ENCODE measurements at regions not wholly inside any gene's neighbourhood (a gene's known extent, or its start where the extent isn't known, plus 50 kb on each side); places are given as distances from the start of the nearest gene placed in this dataset.

DNA sequence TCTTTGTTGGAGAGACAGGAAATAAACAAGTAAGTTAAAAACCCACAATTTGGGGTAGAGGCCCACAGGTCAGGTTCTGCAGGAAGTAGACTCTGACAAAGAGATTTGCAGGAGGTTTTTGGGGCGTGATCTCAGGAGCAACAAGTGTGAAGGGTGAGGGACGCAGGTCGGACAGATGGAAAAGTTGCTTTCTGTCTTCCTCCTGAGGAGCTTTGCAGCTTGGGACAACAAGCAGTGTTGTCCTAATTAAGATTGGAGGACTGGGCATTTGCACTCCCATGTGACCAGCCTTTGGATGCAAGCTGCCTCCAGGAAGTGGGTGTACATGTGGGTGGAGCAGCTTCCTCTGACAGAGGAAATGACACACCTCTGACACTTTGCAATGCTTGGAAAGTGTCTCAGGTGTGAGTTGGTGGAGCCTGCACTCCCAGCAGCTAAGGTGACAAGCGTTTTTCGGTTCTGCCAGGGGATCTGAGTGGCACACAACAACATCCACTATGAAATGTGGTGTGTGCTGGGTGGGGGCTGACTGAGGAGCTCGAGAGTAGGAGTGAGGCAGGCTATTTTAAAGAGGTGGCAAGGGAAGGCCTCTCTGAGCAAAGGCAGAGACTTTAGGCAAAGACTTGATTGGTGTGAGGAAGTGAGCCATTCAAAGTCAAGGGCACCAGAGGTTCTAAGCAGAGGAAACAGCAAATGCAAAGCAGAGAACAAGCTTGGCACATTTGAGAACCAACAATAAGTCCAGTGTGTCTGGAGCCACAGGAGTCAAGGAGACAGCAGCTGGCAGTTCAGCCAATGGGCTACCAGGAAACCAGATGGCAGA lies 339.8 kb upstream of the GATB start:
- Histone ChIP-seq H3K36me3 (ENCODE audit: insufficient read depth, low read length) (no peaks in the 10 kb centered on the region), H3K79me2 (ENCODE audit: insufficient read depth, low read depth, low read length) (no peaks in the 10 kb centered on the region), H3K27ac (ENCODE audit: low read depth, low read length, poor library complexity, severe bottlenecking) (no peak overlapping the region), H3K4me1 (ENCODE audit: insufficient read depth, low read length, poor library complexity, severe bottlenecking) (peaks cover 12% of the 10 kb centered on the region), H3K9me2 (ENCODE audit: insufficient read depth, low read length) (no peaks in the 10 kb centered on the region), H3K4me2 (ENCODE audit: low read length) (peak overlapping the region; percentile 39), H3K9me3 (ENCODE audit: low read length) (no peaks in the 10 kb centered on the region), H4K20me1 (ENCODE audit: insufficient read depth, low read length) (no peaks in the 10 kb centered on the region), H3K4me3 (ENCODE audit: low read depth, low read length, poor library complexity, severe bottlenecking) (no peak overlapping the region), H2AFZ (ENCODE audit: low read length) (peak overlapping the region; percentile 68)
- POLR2A ChIA-PET = interaction anchor here (0.6 kb wide), 1 partner anchor 222 kb away, joined by 5 read pairs; no protein-coding TSS in a partner anchor
- CTCF ChIA-PET (ENCODE audit: unreplicated experiment) = interaction anchor here (0.8 kb wide), 1 partner anchor 11 kb away, joined by 3 read pairs; no protein-coding TSS in a partner anchor
- peak; percentile 44 for DNase-seq (ENCODE audit: low spot score)
- intact Hi-C loops (cut with micrococcal nuclease; ENCODE audit: unreplicated experiment) = no loop called here
- BruUV-seq (replicated peaks) = no TSS peak
- TF ChIP-seq CTCF (conservative IDR thresholded peaks at IDR 0.05; ENCODE audit: low read length) = no peak
- TF ChIP-seq EZH2phosphoT487 (IDR thresholded peaks at IDR 0.05; ENCODE audit: borderline replicate concordance, low read depth, low read length) = no peak

DNA sequence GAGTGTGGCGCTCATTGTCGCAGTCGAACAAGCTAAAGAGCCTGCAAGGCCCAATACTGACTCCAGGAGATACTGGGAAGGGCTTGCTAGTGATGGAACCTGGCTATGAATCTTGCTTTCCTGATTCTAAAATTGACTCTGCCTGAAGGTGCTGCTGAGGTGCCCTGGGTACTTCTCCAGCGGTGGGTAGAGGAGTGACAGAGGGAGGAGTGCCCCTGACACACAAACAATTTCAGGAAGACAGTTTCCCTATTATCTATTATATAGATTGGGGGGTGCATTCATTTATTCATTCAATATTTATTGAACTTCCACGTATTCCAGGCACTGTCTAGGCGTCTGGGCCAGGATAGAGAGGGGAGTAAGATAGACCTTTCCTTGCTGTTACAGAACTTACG lies 339.2 kb upstream of the GATB start:
- POLR2A ChIA-PET = no interaction called here
- no peaks in the 10 kb centered on the region for H3K9me2 ChIP-seq (ENCODE audit: insufficient read depth, low read length)
- H3K79me2 ChIP-seq (ENCODE audit: insufficient read depth, low read depth, low read length) = no peaks in the 10 kb centered on the region
- no peaks in the 10 kb centered on the region for H4K20me1 ChIP-seq (ENCODE audit: insufficient read depth, low read length)
- peak overlapping the region; percentile 68; the same call in 1 of the 2 replicates for H2AFZ ChIP-seq (ENCODE audit: low read length)
- BruUV-seq (replicated peaks) = no TSS peak
- peak overlapping the region; percentile 39; the same call in 1 of the 2 replicates for H3K4me2 ChIP-seq (ENCODE audit: low read length)
- CTCF ChIA-PET (ENCODE audit: unreplicated experiment) = interaction anchor here (0.8 kb wide), 1 partner anchor 10 kb away, joined by 3 read pairs; no protein-coding TSS in a partner anchor
- no peak overlapping the region for H3K27ac ChIP-seq (ENCODE audit: low read depth, low read length, poor library complexity, severe bottlenecking)
- H3K4me1 ChIP-seq (ENCODE audit: insufficient read depth, low read length, poor library complexity, severe bottlenecking) = peaks cover 12% of the 10 kb centered on the region
- no peak for TF ChIP-seq EZH2phosphoT487 (IDR thresholded peaks at IDR 0.05; ENCODE audit: borderline replicate concordance, low read depth, low read length)
- TF ChIP-seq CTCF (conservative IDR thresholded peaks at IDR 0.05; ENCODE audit: low read length) = no peak
- DNase-seq (ENCODE audit: low spot score) = no peak
- H3K4me3 ChIP-seq (ENCODE audit: low read depth, low read length, poor library complexity, severe bottlenecking) = no peak overlapping the region
- intact Hi-C loops (cut with micrococcal nuclease; ENCODE audit: unreplicated experiment) = no loop called here
- H3K9me3 ChIP-seq (ENCODE audit: low read length) = no peaks in the 10 kb centered on the region
- H3K36me3 ChIP-seq (ENCODE audit: insufficient read depth, low read length) = no peaks in the 10 kb centered on the region

GRCh38 chr4:152099555-152099954 lies 338.7 kb upstream of the GATB start:
- POLR2A ChIA-PET = no interaction called here
- H3K4me1 ChIP-seq (ENCODE audit: insufficient read depth, low read length, poor library complexity, severe bottlenecking) = peaks cover 12% of the 10 kb centered on the region
- no peaks in the 10 kb centered on the region for H3K9me3 ChIP-seq (ENCODE audit: low read length)
- no peaks in the 10 kb centered on the region for H3K9me2 ChIP-seq (ENCODE audit: insufficient read depth, low read length)
- CTCF ChIA-PET (ENCODE audit: unreplicated experiment) = no interaction called here
- no peak overlapping the region for H2AFZ ChIP-seq (ENCODE audit: low read length)
- no peak overlapping the region for H3K4me2 ChIP-seq (ENCODE audit: low read length)
- intact Hi-C loops (cut with micrococcal nuclease; ENCODE audit: unreplicated experiment) = no loop called here
- H4K20me1 ChIP-seq (ENCODE audit: insufficient read depth, low read length) = no peaks in the 10 kb centered on the region
- H3K27ac ChIP-seq (ENCODE audit: low read depth, low read length, poor library complexity, severe bottlenecking) = no peak overlapping the region
- 0 out of 2 replicates have a peak, but pooled peaks have one; percentile 14 for TF ChIP-seq CTCF (conservative IDR thresholded peaks at IDR 0.05; ENCODE audit: low read length)
- TF ChIP-seq EZH2phosphoT487 (IDR thresholded peaks at IDR 0.05; ENCODE audit: borderline replicate concordance, low read depth, low read length) = no peak
- H3K36me3 ChIP-seq (ENCODE audit: insufficient read depth, low read length) = no peaks in the 10 kb centered on the region
- no peak overlapping the region for H3K4me3 ChIP-seq (ENCODE audit: low read depth, low read length, poor library complexity, severe bottlenecking)
- BruUV-seq (replicated peaks) = no TSS peak
- DNase-seq (ENCODE audit: low spot score) = no peak
- no peaks in the 10 kb centered on the region for H3K79me2 ChIP-seq (ENCODE audit: insufficient read depth, low read depth, low read length)

Data from OCI-LY7 (cell line).